ENCODE measurements at regions not wholly inside any gene's neighbourhood (a gene's known extent, or its start where the extent isn't known, plus 50 kb on each side); places are given as distances from the start of the nearest gene placed in this dataset.

DNA sequence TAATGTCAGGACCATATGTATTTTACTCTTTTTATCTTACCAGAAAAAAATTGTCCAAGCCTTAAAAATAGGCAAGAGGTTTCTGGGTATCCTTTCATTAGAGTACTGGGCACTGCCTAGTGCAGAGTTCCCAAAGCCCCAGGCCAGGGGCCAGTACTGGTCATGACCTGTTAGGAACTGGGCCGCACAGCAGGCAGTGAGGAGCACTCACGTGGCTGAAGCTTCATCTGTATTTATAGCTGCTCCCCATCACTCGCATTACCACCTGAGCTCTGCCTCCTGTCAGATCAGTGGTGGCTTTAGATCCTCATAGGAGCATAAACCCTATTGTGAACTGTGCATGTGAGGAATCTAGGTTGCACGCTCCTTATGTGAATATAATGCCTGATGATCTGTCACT lies 632.9 kb downstream of the UTRN start (continued):
- no peak for TF ChIP-seq E2F6 (IDR thresholded peaks at IDR 0.05)
- no peak for TF ChIP-seq KDM4A (IDR thresholded peaks at IDR 0.05; ENCODE audit: low read depth, low read length, severe bottlenecking)
- TF ChIP-seq KDM5A (IDR thresholded peaks at IDR 0.05; ENCODE audit: low read length) = no peak
- TF ChIP-seq RBBP5 (IDR thresholded peaks at IDR 0.05; ENCODE audit: borderline replicate concordance, low read depth, low read length) = no peak

Data from H1 (cell line).